ENCODE measurements at regions not wholly inside any gene's neighbourhood (a gene's known extent, or its start where the extent isn't known, plus 50 kb on each side); places are given as distances from the start of the nearest gene placed in this dataset.

DNA sequence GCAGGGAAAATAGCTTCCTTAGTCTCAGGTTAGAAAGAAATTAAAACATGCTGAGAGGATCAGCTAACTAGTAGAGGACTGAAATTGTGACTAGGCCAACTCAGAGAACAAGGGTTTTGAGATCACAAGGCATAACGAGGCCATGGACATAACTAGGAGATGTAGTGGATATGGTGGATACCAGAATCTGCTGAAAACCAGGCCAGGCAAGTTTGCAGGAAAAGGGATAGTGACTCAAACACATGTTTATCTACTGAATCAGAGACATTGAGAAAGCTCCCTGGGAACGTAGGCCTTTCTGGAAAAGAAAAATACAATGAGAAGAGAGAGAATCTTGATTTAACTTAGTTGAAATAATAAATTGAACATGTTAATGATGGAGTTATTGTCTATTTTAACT, 326.5 kb upstream of the GBE1 start:
- H3K4me2 ChIP-seq: no peak overlapping the region
- TF ChIP-seq ZNF302 (CRISPR knock-in tag; IDR thresholded peaks at IDR 0.05) (no peak), HDAC2 (IDR thresholded peaks at IDR 0.05) (no peak), FOSB (CRISPR knock-in tag; IDR thresholded peaks at IDR 0.05) (no peak)
- H3K27ac ChIP-seq: no peak overlapping the region
- WGBS (ENCODE audit: missing lambda C conversion rate): 17% methylated on average over 2 of the region's 2 CpGs
- FAIRE-seq: no peak
- ChIA-PET POLR2A (no interaction called here), CTCF (interaction anchor here (1.2 to 1.6 kb wide), 2 partner anchors 9 to 44 kb away, joined by 3 to 4 read pairs; no protein-coding TSS in a partner anchor)
- peak in 1 of 2 experiments; percentile 30; a peak in 2 of 6 replicates for ATAC-seq
- no peaks in the 10 kb centered on the region for H3K4me1 ChIP-seq
- H3K9me3 ChIP-seq: no peaks in the 10 kb centered on the region
- DNase-seq (ENCODE audit: low read depth in 1 of 2, low spot score in 1 of 2): peak in 1 of 2 experiments; percentile 7
- H3K4me3 ChIP-seq: no peak overlapping the region

- Histone ChIP-seq H3K9me3 (no peaks in the 10 kb centered on the region), H3K4me3 (no peak overlapping the region), H3K4me2 (no peak overlapping the region), H3K27ac (no peak overlapping the region), H3K4me1 (no peaks in the 10 kb centered on the region)
- FAIRE-seq (no peak), DNase-seq (ENCODE audit: low read depth in 1 of 2, low spot score in 1 of 2) (no peak), ATAC-seq (no peak)
- no peak for TF ChIP-seq USF2 (IDR thresholded peaks at IDR 0.05)
- no peak for TF ChIP-seq KDM1A (IDR thresholded peaks at IDR 0.05; ENCODE audit: low read depth)
- no peak for TF ChIP-seq NPAS2 (CRISPR knock-in tag; IDR thresholded peaks at IDR 0.05; ENCODE audit: borderline replicate concordance)
- TF ChIP-seq, protein P1, sequence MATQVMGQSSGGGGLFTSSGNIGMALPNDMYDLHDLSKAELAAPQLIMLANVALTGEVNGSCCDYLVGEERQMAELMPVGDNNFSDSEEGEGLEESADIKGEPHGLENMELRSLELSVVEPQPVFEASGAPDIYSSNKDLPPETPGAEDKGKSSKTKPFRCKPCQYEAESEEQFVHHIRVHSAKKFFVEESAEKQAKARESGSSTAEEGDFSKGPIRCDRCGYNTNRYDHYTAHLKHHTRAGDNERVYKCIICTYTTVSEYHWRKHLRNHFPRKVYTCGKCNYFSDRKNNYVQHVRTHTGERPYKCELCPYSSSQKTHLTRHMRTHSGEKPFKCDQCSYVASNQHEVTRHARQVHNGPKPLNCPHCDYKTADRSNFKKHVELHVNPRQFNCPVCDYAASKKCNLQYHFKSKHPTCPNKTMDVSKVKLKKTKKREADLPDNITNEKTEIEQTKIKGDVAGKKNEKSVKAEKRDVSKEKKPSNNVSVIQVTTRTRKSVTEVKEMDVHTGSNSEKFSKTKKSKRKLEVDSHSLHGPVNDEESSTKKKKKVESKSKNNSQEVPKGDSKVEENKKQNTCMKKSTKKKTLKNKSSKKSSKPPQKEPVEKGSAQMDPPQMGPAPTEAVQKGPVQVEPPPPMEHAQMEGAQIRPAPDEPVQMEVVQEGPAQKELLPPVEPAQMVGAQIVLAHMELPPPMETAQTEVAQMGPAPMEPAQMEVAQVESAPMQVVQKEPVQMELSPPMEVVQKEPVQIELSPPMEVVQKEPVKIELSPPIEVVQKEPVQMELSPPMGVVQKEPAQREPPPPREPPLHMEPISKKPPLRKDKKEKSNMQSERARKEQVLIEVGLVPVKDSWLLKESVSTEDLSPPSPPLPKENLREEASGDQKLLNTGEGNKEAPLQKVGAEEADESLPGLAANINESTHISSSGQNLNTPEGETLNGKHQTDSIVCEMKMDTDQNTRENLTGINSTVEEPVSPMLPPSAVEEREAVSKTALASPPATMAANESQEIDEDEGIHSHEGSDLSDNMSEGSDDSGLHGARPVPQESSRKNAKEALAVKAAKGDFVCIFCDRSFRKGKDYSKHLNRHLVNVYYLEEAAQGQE (IDR thresholded peaks at IDR 0.05): no peak
- no peak for TF ChIP-seq PHF8 (IDR thresholded peaks at IDR 0.05; ENCODE audit: borderline replicate concordance, low read depth)
- CTCF ChIA-PET: no interaction called here
- POLR2A ChIA-PET: no interaction called here
- WGBS (ENCODE audit: missing lambda C conversion rate): 51% methylated on average over 5 of the region's 5 CpGs
Observed at GRCh38 chr3:82085851-82086475, 324.5 kb upstream of the GBE1 start.

DNA sequence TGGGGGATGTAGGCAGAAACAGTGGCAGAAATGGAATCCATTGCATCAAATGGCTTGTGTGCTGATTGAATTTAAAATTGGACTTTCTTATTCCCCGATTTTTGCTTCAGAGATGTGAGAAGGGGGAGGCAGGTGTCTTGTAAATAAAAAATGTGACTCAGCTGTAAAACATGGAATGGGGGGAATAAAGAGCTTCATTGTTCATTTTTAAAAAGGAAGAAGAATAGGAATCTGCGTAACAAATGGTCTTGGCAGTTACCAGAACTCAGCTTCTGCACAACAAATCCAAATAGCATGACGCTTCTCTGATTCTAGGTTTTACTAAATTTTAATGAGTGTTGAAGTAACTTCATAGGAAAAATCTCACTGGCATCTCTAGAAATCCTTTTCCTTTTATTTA, 323.9 kb upstream of the GBE1 start:
- no peaks in the 10 kb centered on the region for H3K4me1 ChIP-seq
- H3K27ac ChIP-seq: no peak overlapping the region
- WGBS (ENCODE audit: missing lambda C conversion rate): 51% methylated on average over 3 of the region's 3 CpGs
- TF ChIP-seq, protein P2, sequence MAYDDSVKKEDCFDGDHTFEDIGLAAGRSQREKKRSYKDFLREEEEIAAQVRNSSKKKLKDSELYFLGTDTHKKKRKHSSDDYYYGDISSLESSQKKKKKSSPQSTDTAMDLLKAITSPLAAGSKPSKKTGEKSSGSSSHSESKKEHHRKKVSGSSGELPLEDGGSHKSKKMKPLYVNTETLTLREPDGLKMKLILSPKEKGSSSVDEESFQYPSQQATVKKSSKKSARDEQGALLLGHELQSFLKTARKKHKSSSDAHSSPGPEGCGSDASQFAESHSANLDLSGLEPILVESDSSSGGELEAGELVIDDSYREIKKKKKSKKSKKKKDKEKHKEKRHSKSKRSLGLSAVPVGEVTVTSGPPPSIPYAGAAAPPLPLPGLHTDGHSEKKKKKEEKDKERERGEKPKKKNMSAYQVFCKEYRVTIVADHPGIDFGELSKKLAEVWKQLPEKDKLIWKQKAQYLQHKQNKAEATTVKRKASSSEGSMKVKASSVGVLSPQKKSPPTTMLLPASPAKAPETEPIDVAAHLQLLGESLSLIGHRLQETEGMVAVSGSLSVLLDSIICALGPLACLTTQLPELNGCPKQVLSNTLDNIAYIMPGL (CRISPR knock-in tag; IDR thresholded peaks at IDR 0.05; ENCODE audit: borderline replicate concordance): no peak
- no peak for TF ChIP-seq CBX2 (IDR thresholded peaks at IDR 0.05; ENCODE audit: borderline replicate concordance, low read depth)
- TF ChIP-seq CHD4 (IDR thresholded peaks at IDR 0.05; ENCODE audit: borderline replicate concordance): no peak
- TF ChIP-seq MAZ (IDR thresholded peaks at IDR 0.05; ENCODE audit: borderline replicate concordance, low read depth, low read length): no peak
- TF ChIP-seq CEBPB (IDR thresholded peaks at IDR 0.05): no peak
- TF ChIP-seq HOXA7 (CRISPR knock-in tag; IDR thresholded peaks at IDR 0.05): no peak
- no peak for TF ChIP-seq RCOR1 (IDR thresholded peaks at IDR 0.05; ENCODE audit: low read depth, low read length)
- no peak for TF ChIP-seq ZSCAN20 (CRISPR knock-in tag; IDR thresholded peaks at IDR 0.05)
- no peak for TF ChIP-seq CHD2 (IDR thresholded peaks at IDR 0.05; ENCODE audit: low read length, partially characterized antibody)
- no peak for TF ChIP-seq KDM1A (IDR thresholded peaks at IDR 0.05; ENCODE audit: low read depth)
- TF ChIP-seq MYC (IDR thresholded peaks at IDR 0.05; ENCODE audit: borderline replicate concordance, low read length): no peak
- TF ChIP-seq, protein P3, sequence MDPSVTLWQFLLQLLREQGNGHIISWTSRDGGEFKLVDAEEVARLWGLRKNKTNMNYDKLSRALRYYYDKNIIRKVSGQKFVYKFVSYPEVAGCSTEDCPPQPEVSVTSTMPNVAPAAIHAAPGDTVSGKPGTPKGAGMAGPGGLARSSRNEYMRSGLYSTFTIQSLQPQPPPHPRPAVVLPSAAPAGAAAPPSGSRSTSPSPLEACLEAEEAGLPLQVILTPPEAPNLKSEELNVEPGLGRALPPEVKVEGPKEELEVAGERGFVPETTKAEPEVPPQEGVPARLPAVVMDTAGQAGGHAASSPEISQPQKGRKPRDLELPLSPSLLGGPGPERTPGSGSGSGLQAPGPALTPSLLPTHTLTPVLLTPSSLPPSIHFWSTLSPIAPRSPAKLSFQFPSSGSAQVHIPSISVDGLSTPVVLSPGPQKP (IDR thresholded peaks at IDR 0.05; ENCODE audit: low read depth, low read length): no peak
- ChIA-PET CTCF (no interaction called here), POLR2A (no interaction called here)
- ATAC-seq (no peak), DNase-seq (ENCODE audit: low read depth in 1 of 2, low spot score in 1 of 2) (no peak), FAIRE-seq (no peak)
- H3K9me3 ChIP-seq: no peaks in the 10 kb centered on the region
- no peak overlapping the region for H3K4me2 ChIP-seq
- no peak overlapping the region for H3K4me3 ChIP-seq
